NCI-H146 treated with DMSO at 0.1 percent for 48 hours (cell line): ENCODE measurements at regions not wholly inside any gene's neighbourhood (a gene's known extent, or its start where the extent isn't known, plus 50 kb on each side); places are given as distances from the start of the nearest gene placed in this dataset.

Source experiments
- DNase-seq: peaks from one replicate; lab custom pipeline; 2025; ENCODE audit not compliant: unreplicated experiment; lab: John Stamatoyannopoulos, UW

GRCh38 chr10:116792817-116793216 is 50.5 kb upstream of the HSPA12A start:
- no peak for DNase-seq

GRCh38 chr10:116796469-116796868 is 52.8 kb upstream of the ENO4 start:
- no peak for DNase-seq

- DNase-seq, result peak; percentile 41
These were observed 52.3 kb upstream of the ENO4 start for GRCh38 chr10:116796910-116797513.

- no peak for DNase-seq
These were observed 50.4 kb upstream of the ENO4 start for GRCh38 chr10:116798859-116799258.
